ENCODE measurements at regions not wholly inside any gene's neighbourhood (a gene's known extent, or its start where the extent isn't known, plus 50 kb on each side); places are given as distances from the start of the nearest gene placed in this dataset.

GRCh38 chr21:19767546-19767945 is 1230.7 kb upstream of the NCAM2 start:
- TF ChIP-seq CTCF (IDR thresholded peaks at IDR 0.05; ENCODE audit: borderline replicate concordance, extremely low read depth, low read length, poor library complexity, severe bottlenecking) (no peak), EZH2 (IDR thresholded peaks at IDR 0.05; ENCODE audit: borderline replicate concordance, low read depth, low read length, severe bottlenecking) (no peak)

Measured in DND-41 (cell line).